ENCODE measurements at regions not wholly inside any gene's neighbourhood (a gene's known extent, or its start where the extent isn't known, plus 50 kb on each side); places are given as distances from the start of the nearest gene placed in this dataset.

DNA sequence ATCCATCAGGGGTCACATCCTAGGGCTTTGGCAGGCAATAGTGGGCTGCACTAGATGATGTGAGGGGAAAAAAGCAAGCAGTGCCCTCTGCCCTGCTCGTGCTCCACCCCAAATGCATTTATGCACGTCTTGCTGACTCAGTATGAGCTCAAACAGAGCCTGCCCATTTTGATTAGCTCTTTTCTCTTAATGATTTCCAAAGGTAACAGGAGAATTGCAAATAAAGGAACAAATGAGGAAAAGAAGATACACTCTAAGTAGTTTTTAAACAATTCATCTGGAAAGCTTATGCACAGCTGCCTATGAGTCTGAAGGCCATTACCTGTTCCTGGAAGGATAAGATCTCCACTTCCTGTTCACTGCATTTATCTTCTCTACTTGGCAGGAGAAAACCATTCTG is 364.2 kb downstream of the TMEM232 start:
- TF ChIP-seq CTCF (IDR thresholded peaks at IDR 0.05; ENCODE audit: insufficient read depth, low read length): no peak
- TF ChIP-seq REST (IDR thresholded peaks at IDR 0.05; ENCODE audit: insufficient replicate concordance, low read depth): no peak
- TF ChIP-seq POLR2AphosphoS5 (IDR thresholded peaks at IDR 0.05; ENCODE audit: low read depth): no peak
